K562 (cell line): ENCODE measurements at regions not wholly inside any gene's neighbourhood (a gene's known extent, or its start where the extent isn't known, plus 50 kb on each side); places are given as distances from the start of the nearest gene placed in this dataset.

Source experiments
- ATAC-seq: fragments of 200-7000 bp; cut with Tn5 transposase; 3 replicates; pipeline ENCODE4 v1.9.1; 2020; ENCODE audit warnings: moderate library complexity
- BruUV-seq: library from RNA; stranded (reverse); fragments of 400-500 nt; replicated peaks from 2 replicates; lab custom pipeline; 2021; lab: Mats Ljungman, UMichigan
- CTCF ChIA-PET: fragments of 300-600 bp; formaldehyde crosslinking; extraction: SDS; loops from one replicate; lab custom pipeline; 2021; ENCODE audit warnings: low intra/inter-chr PET ratio; lab: Yijun Ruan, JAX
- POLR2A ChIA-PET: fragments of 300-600, 350-650 bp; sonication (Branson Sonifier 250); formaldehyde crosslinking; extraction: SDS; loops from one replicate; lab custom pipeline; 2021; ENCODE audit warnings: antibody characterized with exemption, inconsistent platforms; lab: Yijun Ruan, JAX
- DNase-seq, 4 experiments: peaks; one replicate each; pipeline versions ENCODE4 v3.0.0 to v3.0.0-alpha.2; 2011 to 2018; ENCODE audit warnings: low spot score in 3 of 4, mixed read lengths in 3 of 4; ENCODE audit errors: extremely low read depth in 1 of 4
- FAIRE-seq: peaks from 2 replicates; lab custom pipeline; 2011; peaks lifted over from hg19 to GRCh38; lab: Jason Lieb, UNC
- H2AFZ ChIP-seq: 2 replicates; pipeline ENCODE4 v1.6.0; 2011; ENCODE audit warnings: low read depth, low read length, control low read depth, inconsistent platforms
- H3K27ac ChIP-seq: fragments of 200-600 bp; 3 replicates; pipeline ENCODE4 v1.8.0; 2011; ENCODE audit warnings: low read depth, mild to moderate bottlenecking, control low read depth, inconsistent platforms, low read length, moderate library complexity, mixed read lengths; ENCODE audit errors: extremely low read depth
- H3K27me3 ChIP-seq, 2 experiments: fragments of 300-600 bp in 1 of 2; 2 replicates in 1 of 2; 3 replicates in 1 of 2; pipeline versions ENCODE4 v1.6.0 to v1.8.0; 2011; ENCODE audit warnings: inconsistent platforms in 2 of 2, low read length in 2 of 2, mild to moderate bottlenecking in 1 of 2, mixed read lengths in 1 of 2, moderate library complexity in 1 of 2; ENCODE audit not compliant: control insufficient read depth in 2 of 2, insufficient read depth in 2 of 2
- H3K36me3 ChIP-seq: fragments of 300-600 bp; 3 replicates; pipeline ENCODE4 v1.8.0; 2011; ENCODE audit warnings: mild to moderate bottlenecking, low read length, inconsistent platforms; ENCODE audit not compliant: control insufficient read depth, insufficient read depth
- H3K4me1 ChIP-seq, 2 experiments: fragments of 200-600 bp in 1 of 2; replicated peaks in 1 of 2; 2 replicates in 1 of 2; 3 replicates in 1 of 2; pipeline versions ENCODE4 v1.5.1 to v1.8.0; 2011; ENCODE audit warnings: inconsistent platforms in 2 of 2, low read length in 2 of 2, mild to moderate bottlenecking in 1 of 2, mixed read lengths in 1 of 2, moderate library complexity in 1 of 2; ENCODE audit not compliant: control insufficient read depth in 2 of 2, insufficient read depth in 2 of 2
- H3K4me2 ChIP-seq: 2 replicates; pipeline ENCODE4 v1.6.1; 2011; ENCODE audit warnings: low read length, control low read depth, inconsistent platforms, mixed read lengths; ENCODE audit not compliant: insufficient read depth
- H3K4me3 ChIP-seq: fragments of 200-600 bp; sonication (generic), shearing (Covaris generic); 2 replicates; pipeline ENCODE4 v1.5.1; 2016; ENCODE audit warnings: control low read depth, inconsistent platforms
- H3K79me2 ChIP-seq: fragments of 200-600 bp; 3 replicates; pipeline ENCODE4 v1.8.0; 2011; ENCODE audit warnings: low read length, inconsistent platforms; ENCODE audit not compliant: control insufficient read depth, insufficient read depth
- H3K9ac ChIP-seq, 2 experiments: 2 replicates each; pipeline versions ENCODE4 v1.6.0 to v1.6.1; 2011; ENCODE audit warnings: low read depth in 2 of 2, low read length in 2 of 2, control low read depth in 1 of 2, inconsistent platforms in 1 of 2, mild to moderate bottlenecking in 1 of 2, mixed read lengths in 1 of 2; ENCODE audit not compliant: insufficient read depth in 1 of 2
- H3K9me1 ChIP-seq: one replicate; pipeline ENCODE4 v1.6.0; 2011; ENCODE audit warnings: inconsistent platforms, mild to moderate bottlenecking, low read length, moderate library complexity; ENCODE audit not compliant: control insufficient read depth, insufficient read depth
- H3K9me3 ChIP-seq: replicated peaks from 2 replicates; pipeline ENCODE4 v1.5.1; 2011; ENCODE audit warnings: low read depth, low read length, inconsistent platforms; ENCODE audit not compliant: control insufficient read depth, insufficient read depth
- H4K20me1 ChIP-seq: replicated peaks from 2 replicates; pipeline ENCODE4 v1.6.1; 2011; ENCODE audit warnings: low read length, inconsistent platforms, mixed read lengths; ENCODE audit not compliant: control insufficient read depth, insufficient read depth
- ADNP ChIP-seq: fragments of 200-800 bp; sonication (Bioruptor generic); IDR thresholded peaks from 2 replicates; pipeline ENCODE4 v1.6.1; 2016; ENCODE audit warnings: missing genetic modification characterization, missing compliant biosample characterization
- C11orf30 ChIP-seq: fragments of 450-650 bp; IDR thresholded peaks from 2 replicates; pipeline ENCODE4 v1.6.1; 2016; ENCODE audit warnings: low read depth, mild to moderate bottlenecking
- CREB5 ChIP-seq: fragments of 250-450 bp; sonication (Bioruptor Pico); IDR thresholded peaks from 2 replicates; pipeline ENCODE4 v1.5.0; 2020; ENCODE audit warnings: mild to moderate bottlenecking
- ELF4 ChIP-seq: fragments of 450-650 bp; formaldehyde crosslinking; IDR thresholded peaks from 2 replicates; pipeline ENCODE4 v1.4.0; 2022; ENCODE audit warnings: missing genetic modification characterization
- POU5F1 ChIP-seq: fragments of 150-350 bp; IDR thresholded peaks from 2 replicates; pipeline ENCODE4 v1.6.1; 2014; ENCODE audit warnings: borderline replicate concordance, low read length, low read depth, mild to moderate bottlenecking; ENCODE audit not compliant: partially characterized antibody
- PRPF4 ChIP-seq: fragments of 200-400 bp; formaldehyde crosslinking; IDR thresholded peaks from one replicate; pipeline ENCODE4 v1.6.1; 2017; ENCODE audit warnings: low read length, low read depth, mild to moderate bottlenecking; ENCODE audit not compliant: insufficient read depth, poor library complexity, severe bottlenecking
- RNF2 ChIP-seq: sonication (generic); IDR thresholded peaks from 2 replicates; pipeline ENCODE4 v1.6.1; 2016
- ZFPM2 ChIP-seq: fragments of 250-450 bp; sonication (Bioruptor Pico); IDR thresholded peaks from 2 replicates; pipeline ENCODE4 v1.5.1; 2022; ENCODE audit warnings: mild to moderate bottlenecking
- ZNF431 ChIP-seq: sonication (generic); formaldehyde crosslinking; IDR thresholded peaks from 2 replicates; pipeline ENCODE4 v1.8.0; 2022; ENCODE audit warnings: mild to moderate bottlenecking, missing genetic modification reagents
- ZNF584 ChIP-seq: fragments of 200-800 bp; sonication (Bioruptor generic); IDR thresholded peaks from 2 replicates; pipeline ENCODE4 v1.6.1; 2016; ENCODE audit warnings: low read depth, mild to moderate bottlenecking, missing genetic modification characterization, missing compliant biosample characterization
- WGBS: fragments of 100-300 bp; shearing (Covaris generic); methylation state at CpG from one replicate; pipeline ENCODE4 v1.1.6; 2016; ENCODE audit warnings: low coverage, mixed read lengths; ENCODE audit not compliant: insufficient coverage; ENCODE audit errors: missing lambda C conversion rate; 5-methylcytosine and 5-hydroxymethylcytosine counted together
- in situ Hi-C: fragments of 300-500 bp; cut with MboI; formaldehyde crosslinking; loops from 4 replicates; pipeline ENCODE4 v1.15.0; 2018; ENCODE audit warnings: inconsistent platforms, mixed read lengths
- intact Hi-C: fragments of 100-400 bp; cut with micrococcal nuclease; formaldehyde crosslinking; loops from 2 replicates; pipeline ENCODE4 v1.14.2; 2022
- TF ChIP-seq, protein P1 (sequence below), 2 experiments: IDR thresholded peaks in 1 of 2; conservative IDR thresholded peaks in 1 of 2; 2 replicates each; pipeline ENCODE4 v1.6.1; 2016; ENCODE audit warnings: low read depth in 2 of 2, mild to moderate bottlenecking in 1 of 2, missing compliant biosample characterization in 1 of 2, missing genetic modification characterization in 1 of 2, moderate library complexity in 1 of 2
- TF ChIP-seq, protein P2 (sequence below): sonication (generic); formaldehyde crosslinking; IDR thresholded peaks from 2 replicates; pipeline ENCODE4 v1.8.1; 2023; ENCODE audit warnings: mild to moderate bottlenecking, missing genetic modification reagents

DNA sequence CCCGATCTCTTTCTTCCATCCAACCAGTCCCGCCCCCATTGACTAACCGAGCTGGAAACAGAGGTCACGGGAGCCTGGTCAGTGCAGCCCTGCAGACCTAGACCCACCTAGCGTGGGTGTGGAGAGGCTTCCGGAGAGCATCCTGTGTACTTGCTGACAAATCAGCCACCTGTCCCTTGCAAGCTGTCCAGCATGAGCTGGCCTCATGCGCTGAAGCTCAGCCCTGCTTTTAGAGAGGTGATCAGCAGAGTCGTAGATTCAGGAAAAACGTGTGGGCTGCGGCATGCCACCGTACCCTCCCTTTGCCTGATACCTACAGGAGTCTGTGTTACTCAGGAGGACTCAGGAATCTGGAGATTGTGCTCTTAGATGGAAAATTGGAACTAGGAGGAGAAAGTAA lies 80.3 kb upstream of the UQCRFS1 start:
- ATAC-seq (no peak), DNase-seq (no peak), FAIRE-seq (no peak)
- TF ChIP-seq ELF4 (CRISPR knock-in tag) (no peak), RNF2 (no peak), POU5F1 (no peak), CREB5 (CRISPR knock-in tag) (no peak), ADNP (tag) (no peak), ZFPM2 (no peak), PRPF4 (no peak), C11orf30 (no peak), ZNF431 (no peak), ZNF584 (no peak)
- TF ChIP-seq, protein P1, sequence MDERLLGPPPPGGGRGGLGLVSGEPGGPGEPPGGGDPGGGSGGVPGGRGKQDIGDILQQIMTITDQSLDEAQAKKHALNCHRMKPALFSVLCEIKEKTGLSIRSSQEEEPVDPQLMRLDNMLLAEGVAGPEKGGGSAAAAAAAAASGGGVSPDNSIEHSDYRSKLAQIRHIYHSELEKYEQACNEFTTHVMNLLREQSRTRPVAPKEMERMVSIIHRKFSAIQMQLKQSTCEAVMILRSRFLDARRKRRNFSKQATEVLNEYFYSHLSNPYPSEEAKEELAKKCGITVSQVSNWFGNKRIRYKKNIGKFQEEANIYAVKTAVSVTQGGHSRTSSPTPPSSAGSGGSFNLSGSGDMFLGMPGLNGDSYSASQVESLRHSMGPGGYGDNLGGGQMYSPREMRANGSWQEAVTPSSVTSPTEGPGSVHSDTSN (CRISPR knock-in tag; IDR thresholded peaks at IDR 0.05; ENCODE audit: low read depth), result no peak
- TF ChIP-seq, protein P1 (tag; conservative IDR thresholded peaks at IDR 0.05; ENCODE audit: low read depth), result no peak
- TF ChIP-seq, protein P2, sequence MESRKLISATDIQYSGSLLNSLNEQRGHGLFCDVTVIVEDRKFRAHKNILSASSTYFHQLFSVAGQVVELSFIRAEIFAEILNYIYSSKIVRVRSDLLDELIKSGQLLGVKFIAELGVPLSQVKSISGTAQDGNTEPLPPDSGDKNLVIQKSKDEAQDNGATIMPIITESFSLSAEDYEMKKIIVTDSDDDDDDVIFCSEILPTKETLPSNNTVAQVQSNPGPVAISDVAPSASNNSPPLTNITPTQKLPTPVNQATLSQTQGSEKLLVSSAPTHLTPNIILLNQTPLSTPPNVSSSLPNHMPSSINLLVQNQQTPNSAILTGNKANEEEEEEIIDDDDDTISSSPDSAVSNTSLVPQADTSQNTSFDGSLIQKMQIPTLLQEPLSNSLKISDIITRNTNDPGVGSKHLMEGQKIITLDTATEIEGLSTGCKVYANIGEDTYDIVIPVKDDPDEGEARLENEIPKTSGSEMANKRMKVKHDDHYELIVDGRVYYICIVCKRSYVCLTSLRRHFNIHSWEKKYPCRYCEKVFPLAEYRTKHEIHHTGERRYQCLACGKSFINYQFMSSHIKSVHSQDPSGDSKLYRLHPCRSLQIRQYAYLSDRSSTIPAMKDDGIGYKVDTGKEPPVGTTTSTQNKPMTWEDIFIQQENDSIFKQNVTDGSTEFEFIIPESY (CRISPR knock-in tag), result no peak
- no peaks in the 10 kb centered on the region for H3K4me1 ChIP-seq
- ChIA-PET CTCF (no interaction called here), POLR2A (interaction anchor here (0.6 to 1.0 kb wide), 2 partner anchors 20 to 372 kb away, joined by 3 read pairs; no protein-coding TSS in a partner anchor)
- 0 out of 2 replicates have a peak, but pooled peaks cover 4% of the 10 kb centered on the region for H4K20me1 ChIP-seq
- no peak overlapping the region for H2AFZ ChIP-seq
- in situ Hi-C loops, result no loop called here
- H3K27ac ChIP-seq, result no peak overlapping the region
- H3K9me3 ChIP-seq, result no peaks in the 10 kb centered on the region
- H3K36me3 ChIP-seq, result no peaks in the 10 kb centered on the region
- intact Hi-C loops, result loop anchor here (10.0 kb wide), 1 partner anchor 182 kb away; no protein-coding TSS in a partner anchor
- no peak overlapping the region for H3K4me3 ChIP-seq
- H3K9me1 ChIP-seq, result no peaks in the 10 kb centered on the region
- H3K79me2 ChIP-seq, result no peaks in the 10 kb centered on the region
- under 1% methylated on average over 11 of the region's 11 CpGs for WGBS
- no peak overlapping the region for H3K9ac ChIP-seq
- H3K27me3 ChIP-seq, result peaks cover 0 to 16% of the 10 kb centered on the region in 2 experiments; a peak in 1 of 5 replicates
- BruUV-seq, result no TSS peak
- H3K4me2 ChIP-seq, result no peak overlapping the region
